ENCODE measurements at regions not wholly inside any gene's neighbourhood (a gene's known extent, or its start where the extent isn't known, plus 50 kb on each side); places are given as distances from the start of the nearest gene placed in this dataset.

- TF ChIP-seq, protein P1, sequence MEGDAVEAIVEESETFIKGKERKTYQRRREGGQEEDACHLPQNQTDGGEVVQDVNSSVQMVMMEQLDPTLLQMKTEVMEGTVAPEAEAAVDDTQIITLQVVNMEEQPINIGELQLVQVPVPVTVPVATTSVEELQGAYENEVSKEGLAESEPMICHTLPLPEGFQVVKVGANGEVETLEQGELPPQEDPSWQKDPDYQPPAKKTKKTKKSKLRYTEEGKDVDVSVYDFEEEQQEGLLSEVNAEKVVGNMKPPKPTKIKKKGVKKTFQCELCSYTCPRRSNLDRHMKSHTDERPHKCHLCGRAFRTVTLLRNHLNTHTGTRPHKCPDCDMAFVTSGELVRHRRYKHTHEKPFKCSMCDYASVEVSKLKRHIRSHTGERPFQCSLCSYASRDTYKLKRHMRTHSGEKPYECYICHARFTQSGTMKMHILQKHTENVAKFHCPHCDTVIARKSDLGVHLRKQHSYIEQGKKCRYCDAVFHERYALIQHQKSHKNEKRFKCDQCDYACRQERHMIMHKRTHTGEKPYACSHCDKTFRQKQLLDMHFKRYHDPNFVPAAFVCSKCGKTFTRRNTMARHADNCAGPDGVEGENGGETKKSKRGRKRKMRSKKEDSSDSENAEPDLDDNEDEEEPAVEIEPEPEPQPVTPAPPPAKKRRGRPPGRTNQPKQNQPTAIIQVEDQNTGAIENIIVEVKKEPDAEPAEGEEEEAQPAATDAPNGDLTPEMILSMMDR (IDR thresholded peaks at IDR 0.05): no peak
- TF ChIP-seq POLR2A (IDR thresholded peaks at IDR 0.05) (no peak), EP300 (IDR thresholded peaks at IDR 0.05; ENCODE audit: low read depth) (no peak)
Observed at GRCh38 chr16:51008607-51009006, 142.5 kb downstream of the SALL1 start.
